GM12878 (cell line): ENCODE measurements at regions not wholly inside any gene's neighbourhood (a gene's known extent, or its start where the extent isn't known, plus 50 kb on each side); places are given as distances from the start of the nearest gene placed in this dataset.
"Not testable (repeated sequence)": the region's sequence is repeated elsewhere in the genome, so short reads cannot be mapped to it uniquely, and the experiment has no call there.

Source experiments
- ATAC-seq: fragments of 200-7000 bp; cut with Tn5 transposase; 3 replicates; pipeline ENCODE4 v1.9.1; 2020; ENCODE audit warnings: mild to moderate bottlenecking, moderate library complexity
- BruUV-seq: library from RNA; stranded (reverse); fragments of 400-500 nt; replicated peaks from 2 replicates; lab custom pipeline; 2021; lab: Mats Ljungman, UMichigan
- CTCF ChIA-PET: fragments of 300-600 bp; sonication (Branson Sonifier 250); formaldehyde crosslinking; extraction: SDS; loops from one replicate; lab custom pipeline; 2021; ENCODE audit warnings: inconsistent platforms; lab: Yijun Ruan, JAX
- POLR2A ChIA-PET: fragments of 350-600 bp; formaldehyde crosslinking; extraction: SDS; loops from one replicate; lab custom pipeline; 2021; ENCODE audit warnings: inconsistent platforms; lab: Charles Lee
- RAD21 ChIA-PET: fragments of 300-600 bp; sonication (Branson Sonifier 250); formaldehyde crosslinking; loops from one replicate; lab custom pipeline; 2023; ENCODE audit warnings: antibody characterized with exemption; ENCODE audit not compliant: unreplicated experiment; lab: Charles Lee
- SMC1A ChIA-PET: fragments of 300-600 bp; sonication (Branson Sonifier 250); formaldehyde crosslinking; loops from one replicate; lab custom pipeline; 2023; ENCODE audit not compliant: unreplicated experiment, uncharacterized antibody; lab: Charles Lee
- DNase-seq: peaks from one replicate; pipeline ENCODE4 v3.0.0-alpha.2; 2011; ENCODE audit warnings: low read depth, low spot score
- FAIRE-seq: peaks from 3 replicates; lab custom pipeline; 2011; peaks lifted over from hg19 to GRCh38; lab: Jason Lieb, UNC
- H2AFZ ChIP-seq: 2 replicates; pipeline ENCODE4 v1.6.0; 2011; ENCODE audit warnings: low read depth, low read length, control low read depth; ENCODE audit not compliant: control insufficient read depth
- H3K27ac ChIP-seq: 2 replicates; pipeline ENCODE4 v1.5.1; 2011; ENCODE audit warnings: control low read depth; ENCODE audit not compliant: control insufficient read depth, insufficient read depth
- H3K27me3 ChIP-seq, 2 experiments: replicated peaks in 1 of 2; 2 replicates each; pipeline versions ENCODE4 v1.6.0 to v1.6.1; 2011; ENCODE audit warnings: low read length in 1 of 2; ENCODE audit not compliant: control insufficient read depth in 2 of 2, insufficient read depth in 2 of 2
- H3K36me3 ChIP-seq, 2 experiments: 2 replicates each; pipeline ENCODE4 v1.5.1; 2011; ENCODE audit warnings: low read length in 1 of 2; ENCODE audit not compliant: control insufficient read depth in 2 of 2, insufficient read depth in 2 of 2
- H3K4me1 ChIP-seq: 2 replicates; pipeline ENCODE4 v1.6.1; 2011; ENCODE audit warnings: mild to moderate bottlenecking, low read length, moderate library complexity, mixed read lengths; ENCODE audit not compliant: control insufficient read depth, insufficient read depth
- H3K4me2 ChIP-seq: 2 replicates; pipeline ENCODE4 v1.6.0; 2011; ENCODE audit warnings: control low read depth; ENCODE audit not compliant: control insufficient read depth, insufficient read depth
- H3K4me3 ChIP-seq: fragments of 200-600 bp; sonication (generic); 2 replicates; pipeline ENCODE4 v1.5.1; 2016
- H3K79me2 ChIP-seq: 2 replicates; pipeline ENCODE4 v1.6.0; 2011; ENCODE audit warnings: low read length; ENCODE audit not compliant: control insufficient read depth, insufficient read depth
- H3K9ac ChIP-seq: 2 replicates; pipeline ENCODE4 v1.8.0; 2011; ENCODE audit warnings: low read length, control low read depth, mixed read lengths; ENCODE audit not compliant: control insufficient read depth, insufficient read depth
- H3K9me3 ChIP-seq: replicated peaks from 3 replicates; pipeline ENCODE4 v1.5.1; 2011; ENCODE audit warnings: mild to moderate bottlenecking, low read length; ENCODE audit not compliant: control insufficient read depth, insufficient read depth
- H4K20me1 ChIP-seq: 2 replicates; pipeline ENCODE4 v1.6.0; 2011; ENCODE audit not compliant: control insufficient read depth, insufficient read depth
- E4F1 ChIP-seq: fragments of 450-650 bp; IDR thresholded peaks from 2 replicates; pipeline ENCODE4 v1.6.1; 2018; ENCODE audit warnings: borderline replicate concordance, mild to moderate bottlenecking; ENCODE audit not compliant: partially characterized antibody
- EZH2 ChIP-seq: IDR thresholded peaks from 2 replicates; pipeline ENCODE4 v1.6.1; 2012; ENCODE audit warnings: low read depth, mild to moderate bottlenecking, control low read depth, inconsistent platforms, low read length, borderline replicate concordance; ENCODE audit not compliant: control insufficient read depth
- MTA2 ChIP-seq: fragments of 450-650 bp; IDR thresholded peaks from 2 replicates; pipeline ENCODE4 v1.6.1; 2016; ENCODE audit warnings: low read depth, mild to moderate bottlenecking, moderate library complexity
- NKRF ChIP-seq: fragments of 450-650 bp; conservative IDR thresholded peaks from 2 replicates; pipeline ENCODE4 v1.6.1; 2017; ENCODE audit warnings: mild to moderate bottlenecking, moderate library complexity
- PAX5 ChIP-seq: IDR thresholded peaks from 2 replicates; pipeline ENCODE4 v1.6.1; 2011; ENCODE audit warnings: low read depth, low read length, borderline replicate concordance
- RB1 ChIP-seq: fragments of 450-650 bp; formaldehyde crosslinking; IDR thresholded peaks from 2 replicates; pipeline ENCODE4 v1.6.1; 2017; ENCODE audit warnings: mild to moderate bottlenecking, borderline replicate concordance
- RBBP5 ChIP-seq: fragments of 200-600 bp; sonication (generic); conservative IDR thresholded peaks from 2 replicates; pipeline ENCODE4 v1.6.1; 2016
- USF2 ChIP-seq: IDR thresholded peaks from 2 replicates; pipeline ENCODE4 v1.6.1; 2011; ENCODE audit warnings: low read depth, low read length, improper control_type of control experiment, borderline replicate concordance
- ZNF207 ChIP-seq: fragments of 450-650 bp; IDR thresholded peaks from 2 replicates; pipeline ENCODE4 v1.6.1; 2014; ENCODE audit warnings: antibody characterized with exemption, mild to moderate bottlenecking, borderline replicate concordance
- ZNF217 ChIP-seq: fragments of 450-650 bp; IDR thresholded peaks from 2 replicates; pipeline ENCODE4 v1.6.1; 2017; ENCODE audit warnings: antibody characterized with exemption, mild to moderate bottlenecking
- ZNF384 ChIP-seq: IDR thresholded peaks from 2 replicates; pipeline ENCODE4 v1.6.1; 2012; ENCODE audit warnings: low read depth, mild to moderate bottlenecking, low read length, improper control_type of control experiment, borderline replicate concordance
- WGBS: methylation state at CpG from one replicate; pipeline ENCODE4 v1.1.6; 2016; ENCODE audit warnings: low lambda C conversion rate; ENCODE audit not compliant: insufficient replicate concordance, insufficient coverage; ENCODE audit errors: missing lambda C conversion rate; 5-methylcytosine and 5-hydroxymethylcytosine counted together
- in situ Hi-C: fragments of 300-500 bp; cut with MboI; formaldehyde crosslinking; loops from 9 replicates; pipeline ENCODE4 v1.14.3; 2018; ENCODE audit warnings: mixed read lengths
- intact Hi-C: fragments of 100-400 bp; cut with micrococcal nuclease; formaldehyde crosslinking; loops from one replicate; pipeline ENCODE4 v1.14.2; 2022; ENCODE audit not compliant: unreplicated experiment

GRCh38 chr1:239081947-239082346 is 304.4 kb upstream of the CHRM3 start:
- in situ Hi-C loops: not testable (repeated sequence)

GRCh38 chr1:239067480-239067879 is 318.9 kb upstream of the CHRM3 start:
- RAD21 ChIA-PET: no interaction called here
- no peaks in the 10 kb centered on the region for H3K79me2 ChIP-seq
- SMC1A ChIA-PET: interaction anchor here (1.1 kb wide), 1 partner anchor 15 kb away, joined by 3 read pairs; no protein-coding TSS in a partner anchor
- FAIRE-seq (no peak), ATAC-seq (no peak), DNase-seq (no peak)
- no peaks in the 10 kb centered on the region for H3K36me3 ChIP-seq
- H4K20me1 ChIP-seq: no peaks in the 10 kb centered on the region
- no peaks in the 10 kb centered on the region for H3K9me3 ChIP-seq
- H3K9ac ChIP-seq: no peak overlapping the region
- H3K4me2 ChIP-seq: no peak overlapping the region
- no peaks in the 10 kb centered on the region for H3K4me1 ChIP-seq
- no peak overlapping the region for H3K4me3 ChIP-seq
- no peak overlapping the region for H2AFZ ChIP-seq
- intact Hi-C loops: no loop called here
- no peak overlapping the region for H3K27ac ChIP-seq
- POLR2A ChIA-PET: no interaction called here
- H3K27me3 ChIP-seq: no peaks in the 10 kb centered on the region
- in situ Hi-C loops: no loop called here
- BruUV-seq: no TSS peak
- CTCF ChIA-PET: interaction anchor here (1.0 kb wide), 1 partner anchor 307 kb away, joined by 4 read pairs; no protein-coding TSS in a partner anchor
- TF ChIP-seq NKRF (no peak), RBBP5 (no peak), ZNF384 (no peak), PAX5 (no peak), RB1 (no peak), MTA2 (no peak), USF2 (no peak), EZH2 (no peak), ZNF207 (no peak), E4F1 (no peak), ZNF217 (no peak)

More at GRCh38 chr1:239081947-239082346, 304.4 kb upstream of the CHRM3 start:
- DNase-seq, H3K79me2 ChIP-seq, BruUV-seq, H3K9me3 ChIP-seq, H3K36me3 ChIP-seq, H3K27me3 ChIP-seq, H3K9ac ChIP-seq, H3K27ac ChIP-seq, RAD21 ChIA-PET, H3K4me2 ChIP-seq, H2AFZ ChIP-seq, intact Hi-C loops, H4K20me1 ChIP-seq, ATAC-seq, SMC1A ChIA-PET, FAIRE-seq, POLR2A ChIA-PET, H3K4me3 ChIP-seq, H3K4me1 ChIP-seq: not testable (repeated sequence)
- CTCF ChIA-PET: interaction anchor here (0.5 kb wide), 1 partner anchor 92 kb away, joined by 4 read pairs; no protein-coding TSS in a partner anchor
- WGBS: 12% methylated on average over 3 of the region's 3 CpGs
